ENCODE measurements at regions not wholly inside any gene's neighbourhood (a gene's known extent, or its start where the extent isn't known, plus 50 kb on each side); places are given as distances from the start of the nearest gene placed in this dataset.
A peak's percentile ranks its signal among the peaks of the same experiment; 100 is the strongest.
"Not testable (repeated sequence)": the region's sequence is repeated elsewhere in the genome, so short reads cannot be mapped to it uniquely, and the experiment has no call there.

DNA sequence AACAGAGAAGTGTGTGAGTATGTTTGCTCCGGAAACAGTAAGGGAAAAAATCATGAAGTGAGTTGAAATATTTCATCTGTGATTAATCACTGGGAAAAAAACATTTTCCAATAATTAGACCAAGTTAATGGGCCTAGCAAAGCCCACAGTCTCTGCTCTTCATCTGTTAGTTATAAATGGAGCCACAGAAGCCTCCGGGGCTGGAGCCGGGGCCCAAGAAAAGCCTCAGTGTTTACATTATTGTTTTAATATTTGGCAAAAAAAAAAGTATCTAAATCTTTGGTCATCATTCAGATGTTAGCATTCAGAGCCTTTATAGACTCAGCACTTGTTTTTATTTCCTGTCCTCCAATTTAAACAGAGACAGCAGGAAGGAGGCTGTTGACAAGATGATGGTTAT, 115.0 kb downstream of the UBE2U start:
- DNase-seq, result no peak

GRCh38 chr1:64320007-64320406, 116.6 kb downstream of the UBE2U start:
- DNase-seq, result no peak

GRCh38 chr1:64320470-64320869, 117.0 kb downstream of the UBE2U start:
- no peak for DNase-seq

GRCh38 chr1:64320922-64321614, 117.6 kb downstream of the UBE2U start:
- peak; percentile 36 for DNase-seq

DNA sequence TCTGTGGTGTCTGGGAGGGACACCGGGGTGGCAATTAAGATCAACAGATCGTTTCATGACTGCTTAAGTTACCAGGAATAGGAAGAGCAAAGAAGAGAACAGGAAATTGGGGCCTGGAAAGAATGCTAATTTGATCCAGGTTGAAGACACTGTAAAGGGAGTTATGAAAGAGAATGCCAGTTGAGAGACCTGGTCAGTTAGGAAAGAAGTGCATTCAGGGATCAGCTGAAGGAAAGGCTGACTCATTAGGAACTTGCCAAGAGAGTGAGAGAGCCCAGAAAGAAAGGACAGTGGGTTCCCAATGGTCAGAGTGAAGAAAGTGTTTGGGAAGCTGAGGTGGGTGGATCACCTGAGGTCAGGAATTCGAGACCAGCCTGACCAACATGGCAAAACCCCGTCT, 119.6 kb downstream of the UBE2U start:
- no peak for DNase-seq

- no peak for DNase-seq
Measured at GRCh38 chr1:64323882-64324281, 120.5 kb downstream of the UBE2U start.

DNA sequence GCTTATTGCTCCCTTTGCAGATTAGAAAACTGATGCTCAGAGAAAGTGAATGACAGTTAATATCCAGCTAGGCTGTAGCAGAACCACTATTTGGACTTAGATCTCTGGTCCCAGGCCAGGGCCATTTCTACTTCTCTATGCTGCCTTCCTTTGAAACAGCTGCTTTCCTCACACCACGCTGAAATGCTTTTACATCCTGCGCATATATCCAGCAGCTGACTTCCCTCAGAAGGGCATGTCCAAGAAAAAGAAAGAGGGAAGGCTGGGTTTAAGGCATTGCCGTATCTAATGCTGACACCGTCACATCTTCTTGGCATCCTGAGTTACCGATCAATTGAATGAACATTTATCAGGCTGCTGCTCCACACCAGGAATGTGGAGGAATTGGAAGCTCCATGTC, 122.4 kb downstream of the UBE2U start:
- DNase-seq, result no peak

- DNase-seq, result no peak
Measured at GRCh38 chr1:64327119-64327518, 123.7 kb downstream of the UBE2U start.

- no peak for DNase-seq
Measured at GRCh38 chr1:64328193-64328592, 124.8 kb downstream of the UBE2U start.

DNA sequence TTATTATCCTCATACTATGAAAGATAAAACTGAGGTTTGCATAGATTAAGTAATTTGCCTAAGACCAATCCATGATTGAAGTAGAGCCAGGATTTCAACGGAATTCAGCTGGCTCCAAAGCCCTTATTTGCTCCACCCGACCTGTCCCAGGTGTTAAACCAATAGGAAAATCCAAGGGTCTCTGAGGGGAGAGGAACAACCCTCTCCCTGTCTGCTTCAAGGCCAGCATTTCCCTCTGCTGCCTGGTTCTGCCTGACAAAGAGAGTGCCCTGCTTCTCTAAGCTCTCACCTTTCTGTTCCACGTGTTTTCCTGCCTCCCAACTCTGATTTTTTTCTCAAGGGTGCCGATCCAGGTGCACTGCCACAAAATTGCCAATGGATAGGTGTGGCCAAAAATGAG, 127.4 kb downstream of the UBE2U start:
- no peak for DNase-seq

DNA sequence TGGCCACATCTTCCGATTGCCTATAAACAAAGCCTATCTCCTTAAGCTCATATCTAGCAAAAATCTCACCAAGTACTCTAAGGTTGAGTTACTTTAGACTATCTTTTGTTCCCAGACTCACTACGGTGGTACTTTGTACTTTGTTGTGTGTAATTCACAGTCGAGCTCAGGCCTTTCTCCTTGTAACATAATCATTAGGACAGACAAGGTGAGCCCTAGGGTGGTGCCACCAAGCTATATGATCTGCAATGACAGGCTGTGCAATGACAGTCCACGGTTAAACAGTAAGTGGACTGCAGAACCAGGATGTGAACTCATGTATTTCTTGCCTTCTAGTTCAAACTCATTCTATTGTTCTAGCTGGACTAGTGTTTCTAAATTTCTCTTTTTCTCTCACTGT, 132.2 kb downstream of the UBE2U start:
- no peak for DNase-seq

DNA sequence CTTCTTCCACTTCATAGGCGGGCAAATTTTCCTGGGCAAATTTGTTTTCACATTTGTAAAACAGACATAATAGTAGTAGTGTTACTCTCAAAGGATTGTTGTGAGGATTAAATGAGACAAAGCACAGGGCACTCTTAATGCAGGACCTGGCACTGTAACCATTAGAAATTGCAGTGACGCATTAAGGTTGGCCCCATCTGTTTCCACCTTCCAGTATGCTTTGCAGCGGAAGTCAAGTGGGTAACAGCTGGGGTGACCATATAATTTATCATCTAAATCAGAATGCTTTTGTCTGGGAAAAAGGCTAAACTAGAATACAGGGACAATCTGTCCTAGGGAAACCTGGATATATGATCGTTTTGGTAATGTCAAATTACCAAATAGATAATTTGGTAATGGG, 132.5 kb upstream of the CACHD1 start:
- DNase-seq, result no peak

DNA sequence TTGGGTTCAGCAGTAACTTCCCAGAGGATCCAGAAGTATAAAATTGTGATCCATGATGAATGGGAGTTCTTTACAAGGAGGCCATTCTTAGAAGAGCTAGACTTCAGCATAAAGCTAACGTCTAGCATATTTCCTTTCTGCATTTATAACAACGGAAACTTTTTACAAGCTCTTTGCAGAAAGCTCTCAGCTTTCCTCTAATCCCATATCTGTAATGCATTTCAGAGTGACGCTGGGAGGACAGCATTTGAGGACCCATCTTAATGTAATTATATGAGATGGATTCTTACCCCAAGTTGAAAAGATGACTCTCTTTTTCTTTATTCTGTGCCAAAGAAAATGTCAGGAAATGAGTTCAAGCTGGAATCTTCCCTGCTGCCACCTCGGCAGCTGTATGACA, 132.0 kb upstream of the CACHD1 start:
- no peak for DNase-seq

- no peak for DNase-seq
Measured at GRCh38 chr1:64340361-64340760, 129.6 kb upstream of the CACHD1 start.

- DNase-seq, result no peak
Measured at GRCh38 chr1:64343105-64343822, 126.7 kb upstream of the CACHD1 start.

DNA sequence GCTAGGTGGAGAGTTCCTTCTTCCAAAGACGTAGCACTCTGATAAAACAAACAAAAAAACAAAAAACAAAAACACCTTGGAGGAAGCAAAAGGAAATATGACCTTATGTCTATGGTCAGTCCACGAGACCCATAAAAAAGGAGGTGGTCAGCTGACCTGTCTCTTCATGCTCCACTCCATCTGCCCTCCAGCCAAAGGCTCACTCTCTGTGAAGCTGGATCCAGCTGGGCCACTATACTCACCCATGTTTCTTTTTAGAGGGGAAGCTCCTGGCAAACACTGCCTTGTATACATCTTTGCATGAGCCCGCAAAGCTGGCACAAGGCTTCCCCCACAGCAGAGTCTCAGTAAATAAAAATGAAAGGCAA, 126.1 kb upstream of the CACHD1 start:
- no peak for DNase-seq

GRCh38 chr1:64348270-64348960, 121.5 kb upstream of the CACHD1 start:
- peak; percentile 36 for DNase-seq

GRCh38 chr1:64348961-64349648, 120.8 kb upstream of the CACHD1 start:
- no peak for DNase-seq

DNA sequence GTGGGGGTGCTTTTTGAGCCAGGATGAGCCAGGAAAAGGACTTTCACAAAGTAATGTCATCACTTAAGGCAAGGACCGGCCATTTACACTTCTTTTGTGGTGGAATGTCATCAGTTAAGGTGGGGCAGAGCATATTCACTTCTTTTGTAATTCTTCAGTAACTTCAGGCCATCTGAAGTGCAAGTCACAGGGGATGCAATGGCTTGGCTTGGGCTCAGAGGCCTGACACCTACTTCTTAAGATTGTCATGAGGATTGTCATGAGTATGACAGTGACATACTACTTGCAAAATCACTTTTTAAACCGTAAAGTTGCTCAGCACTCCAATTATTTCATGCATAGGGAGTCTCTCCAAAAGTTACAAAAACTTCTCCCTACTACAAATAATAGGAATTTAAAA, 114.4 kb upstream of the CACHD1 start:
- DNase-seq, result not testable (repeated sequence)

DNA sequence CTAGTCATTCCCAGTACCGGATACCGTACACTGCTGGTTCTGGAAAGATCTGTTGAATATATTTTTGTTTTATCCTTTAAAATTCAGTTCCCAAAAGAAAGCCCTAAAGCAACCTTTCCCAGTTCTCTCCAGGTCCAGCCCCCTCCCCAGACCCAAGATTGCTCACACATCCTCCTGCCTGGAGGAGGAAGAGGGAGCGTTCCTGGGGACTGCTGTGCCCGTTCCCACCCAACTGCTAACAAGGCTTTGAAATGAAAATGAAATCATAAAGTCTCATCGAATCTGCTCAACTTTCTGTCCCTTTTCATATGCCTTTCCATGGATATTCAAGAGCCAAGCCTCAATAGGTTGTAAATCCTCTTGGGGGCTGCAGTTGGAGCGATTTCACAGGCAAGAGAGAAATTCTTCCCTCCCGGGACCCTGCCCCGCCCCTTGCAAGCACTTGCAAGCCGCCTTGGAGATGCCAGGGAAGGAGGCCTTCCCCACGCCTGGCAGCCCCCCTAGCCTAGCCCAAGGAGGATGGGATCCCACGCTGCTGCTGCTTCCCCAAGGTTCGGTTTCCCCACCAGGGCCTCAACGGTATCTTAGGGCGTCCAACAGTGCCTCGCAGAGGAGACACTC, 113.2 kb upstream of the CACHD1 start:
- no peak for DNase-seq

GRCh38 chr1:64357422-64357821, 112.5 kb upstream of the CACHD1 start:
- DNase-seq, result no peak

GRCh38 chr1:64358692-64359091, 111.2 kb upstream of the CACHD1 start:
- DNase-seq, result no peak

- DNase-seq, result no peak
Measured at GRCh38 chr1:64361974-64362373, 108.0 kb upstream of the CACHD1 start.
